ENCODE measurements at regions not wholly inside any gene's neighbourhood (a gene's known extent, or its start where the extent isn't known, plus 50 kb on each side); places are given as distances from the start of the nearest gene placed in this dataset.

- no peaks in the 10 kb centered on the region for H3K79me2 ChIP-seq (ENCODE audit: insufficient read depth, low read length)
- H3K27ac ChIP-seq (ENCODE audit: extremely low read length, insufficient read depth, low read length) = no peak overlapping the region
- H3K4me2 ChIP-seq (ENCODE audit: low read depth, low read length) = no peak overlapping the region
- ATAC-seq (no peak), DNase-seq (ENCODE audit: low spot score) (no peak), FAIRE-seq (no peak)
- intact Hi-C loops (cut with micrococcal nuclease; ENCODE audit: unreplicated experiment) = no loop called here
- H3K4me3 ChIP-seq (replicated peaks in 1 of 3; ENCODE audit: insufficient read depth in 1 of 3, low read depth in 2 of 3, low read length in 3 of 3) = no peak overlapping the region
- WGBS (ENCODE audit: low lambda C conversion rate) = 11% methylated on average over 2 of the region's 2 CpGs
- no peaks in the 10 kb centered on the region for H4K20me1 ChIP-seq (ENCODE audit: insufficient read depth, low read length)
- no peaks in the 10 kb centered on the region for H3K9me3 ChIP-seq (ENCODE audit: low read length)
- ChIA-PET CTCF (ENCODE audit: low intra/inter-chr PET ratio, low total read pairs) (no interaction called here), POLR2A (no interaction called here)
- H3K27me3 ChIP-seq (ENCODE audit: control insufficient read depth in 1 of 2, insufficient read depth in 2 of 2, low read length in 2 of 2) = no peaks in the 10 kb centered on the region
- H3K36me3 ChIP-seq (replicated peaks in 1 of 2; ENCODE audit: control insufficient read depth in 1 of 2, insufficient read depth in 2 of 2, low read length in 2 of 2) = no peaks in the 10 kb centered on the region
- no peak overlapping the region for H2AFZ ChIP-seq (ENCODE audit: low read length)
- H3K4me1 ChIP-seq (ENCODE audit: insufficient read depth, low read length) = peaks cover 11% of the 10 kb centered on the region
- in situ Hi-C loops (cut with HindIII; ENCODE audit: extremely low pct_ligation_motif_present, low pct_unique_long_range_greater_than_20kb) = no loop called here
- BruUV-seq (replicated peaks) = no TSS peak
- no peak overlapping the region for H3K9ac ChIP-seq (ENCODE audit: insufficient read depth, low read depth, low read length)
- no peak for TF ChIP-seq ZNF564 (CRISPR knock-in tag; IDR thresholded peaks at IDR 0.05)
- TF ChIP-seq MTA1 (CRISPR knock-in tag; IDR thresholded peaks at IDR 0.05; ENCODE audit: borderline replicate concordance) = no peak
- TF ChIP-seq SAFB2 (CRISPR knock-in tag; IDR thresholded peaks at IDR 0.05; ENCODE audit: borderline replicate concordance, low read depth) = no peak
- no peak for TF ChIP-seq ZNF234 (CRISPR knock-in tag; conservative IDR thresholded peaks at IDR 0.05)
- TF ChIP-seq ZNF101 (CRISPR knock-in tag; IDR thresholded peaks at IDR 0.05; ENCODE audit: borderline replicate concordance, low read depth) = no peak
- TF ChIP-seq AHDC1 (CRISPR knock-in tag; IDR thresholded peaks at IDR 0.05; ENCODE audit: borderline replicate concordance) = no peak
- TF ChIP-seq CCDC6 (CRISPR knock-in tag; IDR thresholded peaks at IDR 0.05) = no peak
- TF ChIP-seq MLX (CRISPR knock-in tag; IDR thresholded peaks at IDR 0.05) = no peak
- no peak for TF ChIP-seq E2F5 (CRISPR knock-in tag; conservative IDR thresholded peaks at IDR 0.05)
- TF ChIP-seq ZNF616 (CRISPR knock-in tag; IDR thresholded peaks at IDR 0.05; ENCODE audit: low read depth) = no peak
- TF ChIP-seq CEBPB (IDR thresholded peaks at IDR 0.05; ENCODE audit: borderline replicate concordance, low read depth, low read length) = no peak
- TF ChIP-seq HNF1B (CRISPR knock-in tag; IDR thresholded peaks at IDR 0.05) = no peak
Observed at GRCh38 chr14:34175574-34175973, 224.7 kb upstream of the EGLN3 start.

Measured in HepG2 (cell line).